ENCODE measurements at regions not wholly inside any gene's neighbourhood (a gene's known extent, or its start where the extent isn't known, plus 50 kb on each side); places are given as distances from the start of the nearest gene placed in this dataset.

- TF ChIP-seq ZNF274 (IDR thresholded peaks at IDR 0.05; ENCODE audit: low read depth, low read length): no peak
- H3K4me3 ChIP-seq (ENCODE audit: low read length): no peak overlapping the region
Observed at GRCh38 chr6:14641423-14642135, 524.0 kb downstream of the CD83 start.

DNA sequence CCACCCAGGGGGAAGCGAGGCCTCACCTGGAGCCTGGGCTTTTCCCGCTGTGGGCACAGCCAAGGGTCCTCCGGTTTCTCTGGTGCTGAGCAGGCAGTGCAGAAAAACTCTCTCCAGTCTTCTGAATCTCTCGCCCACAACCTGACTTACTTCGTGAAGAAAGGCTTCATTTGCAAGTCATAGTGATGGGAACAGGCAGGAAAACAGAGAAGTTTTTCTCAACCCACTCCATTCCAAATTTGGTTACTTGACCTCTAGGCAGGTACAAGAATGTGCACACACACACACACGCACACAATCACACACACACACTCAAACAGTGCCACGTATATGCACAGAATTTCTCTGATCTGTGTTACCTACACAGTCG is 524.5 kb downstream of the CD83 start:
- no peak for TF ChIP-seq ZNF274 (IDR thresholded peaks at IDR 0.05; ENCODE audit: low read depth, low read length)
- H3K4me3 ChIP-seq (ENCODE audit: low read length): no peak overlapping the region

GRCh38 chr6:14642842-14643241 is 525.3 kb downstream of the CD83 start:
- no peak overlapping the region for H3K4me3 ChIP-seq (ENCODE audit: low read length)
- no peak for TF ChIP-seq ZNF274 (IDR thresholded peaks at IDR 0.05; ENCODE audit: low read depth, low read length)

- no peak overlapping the region for H3K4me3 ChIP-seq (ENCODE audit: low read length)
- TF ChIP-seq ZNF274 (IDR thresholded peaks at IDR 0.05; ENCODE audit: low read depth, low read length): no peak
Observed at GRCh38 chr6:14644381-14644780, 526.8 kb downstream of the CD83 start.

DNA sequence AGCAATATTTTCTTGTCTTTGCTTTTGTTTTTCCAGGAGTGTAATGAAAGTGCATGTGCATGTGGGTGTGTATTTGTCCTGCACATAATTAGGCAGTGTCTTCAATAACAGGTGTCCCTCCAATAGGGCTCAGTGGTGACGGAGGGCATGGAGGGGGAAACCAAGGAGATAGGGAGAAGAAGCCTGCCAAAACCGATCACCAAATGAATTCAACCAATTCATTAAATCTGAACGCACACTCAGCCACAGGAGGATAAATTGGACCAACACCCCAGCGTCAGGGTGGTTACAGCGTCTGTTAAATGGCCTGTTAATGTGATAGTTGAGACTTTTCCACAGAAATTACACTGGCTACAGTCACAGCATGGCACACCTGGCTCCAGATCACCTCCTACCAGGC is 527.6 kb downstream of the CD83 start:
- no peak for TF ChIP-seq ZNF274 (IDR thresholded peaks at IDR 0.05; ENCODE audit: low read depth, low read length)
- H3K4me3 ChIP-seq (ENCODE audit: low read length): no peak overlapping the region

- H3K4me3 ChIP-seq (ENCODE audit: low read length): no peak overlapping the region
- no peak for TF ChIP-seq ZNF274 (IDR thresholded peaks at IDR 0.05; ENCODE audit: low read depth, low read length)
Observed at GRCh38 chr6:14645841-14646240, 528.3 kb downstream of the CD83 start.

- no peak overlapping the region for H3K4me3 ChIP-seq (ENCODE audit: low read length)
- TF ChIP-seq ZNF274 (IDR thresholded peaks at IDR 0.05; ENCODE audit: low read depth, low read length): no peak
Observed at GRCh38 chr6:14646371-14646770, 528.8 kb downstream of the CD83 start.

DNA sequence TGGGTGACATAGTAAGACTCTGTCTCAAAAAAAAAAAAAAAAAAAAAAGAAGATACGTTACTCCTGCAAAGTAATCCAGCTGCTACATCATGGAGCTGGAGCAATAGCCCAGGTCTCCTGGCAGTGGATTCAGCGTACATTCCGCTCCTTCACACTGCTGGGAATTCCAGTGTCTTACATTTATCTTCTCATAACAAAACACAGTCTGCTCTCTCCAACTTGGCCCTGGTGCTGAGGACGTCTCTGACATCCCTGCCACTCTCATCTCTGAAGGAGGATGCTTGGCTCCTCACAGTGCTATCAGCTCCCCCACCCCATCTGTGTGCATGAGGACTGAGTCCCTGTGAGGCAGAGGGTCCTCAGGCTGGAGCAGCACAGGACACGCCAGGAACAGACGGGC is 529.8 kb downstream of the CD83 start:
- H3K4me3 ChIP-seq (ENCODE audit: low read length): no peak overlapping the region
- TF ChIP-seq ZNF274 (IDR thresholded peaks at IDR 0.05; ENCODE audit: low read depth, low read length): no peak

- no peak for TF ChIP-seq ZNF274 (IDR thresholded peaks at IDR 0.05; ENCODE audit: low read depth, low read length)
- no peak overlapping the region for H3K4me3 ChIP-seq (ENCODE audit: low read length)
Observed at GRCh38 chr6:14652536-14652935, 535.0 kb downstream of the CD83 start.

DNA sequence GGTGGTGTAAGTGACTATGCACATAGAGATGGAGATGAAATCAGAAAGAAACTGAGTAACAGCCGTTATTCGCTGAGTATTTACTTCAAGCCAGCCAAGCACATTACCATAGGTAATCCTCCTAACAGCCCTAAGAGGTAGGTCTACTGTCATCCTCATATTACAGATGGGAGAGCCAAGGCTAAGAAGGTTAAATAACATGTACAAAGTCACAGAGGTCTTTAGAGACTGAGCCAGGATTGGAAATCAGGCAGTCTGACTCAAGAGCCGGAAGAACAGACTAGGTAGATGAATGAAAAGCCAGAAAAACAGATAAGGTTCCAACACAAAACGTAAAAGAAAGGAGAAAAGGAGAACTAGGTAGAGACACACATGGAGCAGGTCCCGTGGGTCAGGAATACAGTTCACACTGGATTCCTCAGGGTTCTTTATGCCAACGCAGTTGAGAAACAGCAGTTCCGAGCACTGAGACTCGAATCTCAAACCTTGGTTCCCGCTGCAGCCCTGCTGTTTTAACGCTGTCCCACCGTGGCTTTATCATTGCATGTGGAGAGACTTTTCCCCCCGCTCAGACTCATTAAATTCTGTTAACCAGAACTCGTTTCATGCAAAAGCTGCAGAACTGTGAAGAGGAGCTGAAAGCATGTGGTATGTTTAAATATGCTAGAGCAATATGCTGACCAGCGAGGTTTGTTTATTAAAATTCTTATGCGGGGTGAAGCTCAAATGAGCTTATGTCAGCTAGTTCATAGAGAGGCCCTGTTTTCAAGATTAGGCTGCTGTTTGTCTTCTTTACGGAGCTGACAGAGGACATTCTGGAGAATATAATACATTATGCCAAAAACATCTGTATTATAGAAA is 537.9 kb downstream of the CD83 start:
- TF ChIP-seq ZNF274 (IDR thresholded peaks at IDR 0.05; ENCODE audit: low read depth, low read length): no peak
- H3K4me3 ChIP-seq (ENCODE audit: low read length): no peak overlapping the region; the same call in 1 of the 2 replicates

DNA sequence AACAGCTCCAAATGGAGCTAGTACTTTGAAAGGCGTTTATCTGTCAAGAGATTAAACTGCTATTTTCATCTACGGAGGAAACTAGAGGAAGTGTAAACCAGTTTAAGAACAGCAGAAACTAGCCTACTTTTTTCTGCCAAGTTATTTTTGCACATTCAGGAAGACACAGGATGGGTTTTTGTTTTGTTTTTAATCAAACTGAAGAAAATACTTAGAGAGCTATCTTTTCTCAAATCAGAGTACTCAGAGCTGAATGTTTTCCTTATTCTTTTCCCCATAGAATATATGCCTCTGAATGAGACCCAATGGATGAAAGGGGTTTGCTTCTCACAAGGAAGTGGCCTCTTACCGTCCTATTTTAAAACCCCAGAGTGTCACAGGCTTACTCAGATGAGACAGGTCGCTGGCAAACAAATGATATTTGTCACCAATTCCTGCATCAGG is 538.5 kb downstream of the CD83 start:
- no peak overlapping the region for H3K4me3 ChIP-seq (ENCODE audit: low read length)
- no peak for TF ChIP-seq ZNF274 (IDR thresholded peaks at IDR 0.05; ENCODE audit: low read depth, low read length)

DNA sequence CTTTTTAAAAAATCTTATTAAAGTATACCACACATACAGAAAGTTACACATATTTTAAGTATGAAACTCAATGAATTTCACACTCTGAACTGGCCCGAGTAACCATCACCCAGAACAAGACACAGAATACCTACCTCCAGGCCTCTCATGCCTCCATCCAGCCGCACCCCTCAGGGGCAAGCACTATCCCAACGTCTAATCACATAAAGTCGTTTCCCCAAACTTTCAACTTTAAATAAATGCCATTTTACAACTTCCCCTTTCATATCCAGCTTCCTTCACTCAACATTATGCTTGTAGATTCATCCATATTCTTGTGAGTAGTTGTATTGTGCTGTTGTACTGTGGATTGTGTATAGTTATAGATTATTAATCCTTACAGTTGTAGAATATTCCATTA is 539.1 kb downstream of the CD83 start:
- H3K4me3 ChIP-seq (ENCODE audit: low read length): no peak overlapping the region; the same call in 1 of the 2 replicates
- TF ChIP-seq ZNF274 (IDR thresholded peaks at IDR 0.05; ENCODE audit: low read depth, low read length): no peak

DNA sequence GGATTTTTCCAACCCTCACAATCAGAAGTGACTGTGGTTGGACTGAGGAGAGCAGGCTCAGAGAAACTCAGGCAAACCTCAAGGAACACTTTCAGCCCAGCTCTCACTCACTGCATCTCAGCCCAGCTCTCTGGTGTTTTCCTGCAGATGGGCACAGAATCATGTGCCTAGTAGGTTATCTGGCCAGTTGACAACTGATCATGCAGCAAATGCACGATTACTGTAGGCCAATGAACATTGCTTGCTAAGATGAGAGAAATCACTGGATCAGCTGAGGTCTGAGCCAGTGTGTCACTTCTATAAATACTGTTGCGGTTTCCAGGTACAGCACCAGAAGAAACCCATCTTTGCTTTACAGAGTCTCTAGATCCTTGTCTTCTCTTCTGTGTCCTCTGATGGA is 540.5 kb downstream of the CD83 start:
- TF ChIP-seq ZNF274 (IDR thresholded peaks at IDR 0.05; ENCODE audit: low read depth, low read length): no peak
- no peak overlapping the region for H3K4me3 ChIP-seq (ENCODE audit: low read length)

DNA sequence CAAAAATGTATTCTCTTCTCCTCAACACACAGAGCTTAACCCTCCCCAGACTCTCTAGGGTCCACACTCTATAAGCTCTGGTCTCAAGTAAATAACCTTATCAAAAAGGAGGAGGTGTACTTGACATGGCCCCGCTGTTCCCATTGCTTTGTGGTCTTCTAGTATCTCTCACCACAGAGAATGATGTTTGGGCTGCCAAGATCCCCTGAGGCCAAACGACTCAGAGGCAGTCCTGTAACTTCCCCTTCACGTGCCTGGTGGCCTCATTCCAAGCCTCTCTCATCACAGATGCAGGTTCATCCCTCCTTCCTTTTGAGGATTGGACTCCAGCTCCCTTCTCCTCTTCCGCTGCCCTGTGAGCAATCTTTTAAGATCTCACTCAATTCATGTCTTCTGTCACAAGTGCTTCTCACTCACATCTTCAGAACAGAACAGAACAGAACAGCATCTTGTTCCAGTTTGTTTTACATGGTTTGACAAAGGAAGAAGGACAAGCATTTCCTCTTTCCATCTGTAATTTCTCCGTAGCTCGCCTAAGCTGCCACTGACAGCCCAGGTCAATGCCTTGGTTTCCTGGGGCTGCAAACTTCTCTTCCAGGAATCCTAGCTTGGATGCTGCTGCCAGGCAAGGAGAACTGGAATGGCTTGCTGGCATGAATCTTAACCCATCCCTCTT is 541.5 kb downstream of the CD83 start:
- TF ChIP-seq ZNF274 (IDR thresholded peaks at IDR 0.05; ENCODE audit: low read depth, low read length): no peak
- H3K4me3 ChIP-seq (ENCODE audit: low read length): no peak overlapping the region

GRCh38 chr6:14659841-14660240 is 542.3 kb downstream of the CD83 start:
- no peak overlapping the region for H3K4me3 ChIP-seq (ENCODE audit: low read length)
- no peak for TF ChIP-seq ZNF274 (IDR thresholded peaks at IDR 0.05; ENCODE audit: low read depth, low read length)

Data from GM08714 (cell line).